Endothelial cell of hepatic sinusoid (primary cell): ENCODE measurements at regions not wholly inside any gene's neighbourhood (a gene's known extent, or its start where the extent isn't known, plus 50 kb on each side); places are given as distances from the start of the nearest gene placed in this dataset.

Source experiments
- in situ Hi-C: cut with HindIII; loops from 2 replicates; pipeline ENCODE4 v1.10.0; 2017; ENCODE audit warnings: low sequenced_read_pairs

- in situ Hi-C loops: no loop called here
These were observed 174.8 kb downstream of the IBTK start for GRCh38 chr6:82072751-82073150.

- in situ Hi-C loops: no loop called here
These were observed 175.4 kb downstream of the IBTK start for GRCh38 chr6:82072121-82072521.

DNA sequence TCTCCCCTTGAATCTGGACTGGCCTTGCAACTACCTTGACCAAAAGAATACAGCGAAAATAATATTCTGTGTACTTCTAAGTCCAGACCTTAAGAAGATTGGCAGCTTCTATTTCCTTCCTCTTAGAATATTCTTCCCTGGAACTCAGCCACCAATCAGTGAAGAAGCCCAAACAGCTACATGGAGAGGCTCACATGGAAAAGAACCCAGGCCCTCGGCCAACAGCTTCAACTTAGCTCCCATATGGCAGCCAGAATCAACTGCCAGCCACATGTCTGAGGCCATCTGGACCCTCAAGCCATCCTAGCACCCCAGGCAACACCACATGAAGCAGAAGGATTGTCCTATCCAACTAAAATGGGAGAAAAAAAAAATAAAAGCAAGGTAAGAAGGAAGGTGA, 178.8 kb downstream of the IBTK start:
- in situ Hi-C loops: no loop called here

GRCh38 chr6:82066991-82067411, 180.5 kb downstream of the IBTK start:
- in situ Hi-C loops: no loop called here

- in situ Hi-C loops: no loop called here
These were observed 181.3 kb downstream of the IBTK start for GRCh38 chr6:82066196-82066595.

DNA sequence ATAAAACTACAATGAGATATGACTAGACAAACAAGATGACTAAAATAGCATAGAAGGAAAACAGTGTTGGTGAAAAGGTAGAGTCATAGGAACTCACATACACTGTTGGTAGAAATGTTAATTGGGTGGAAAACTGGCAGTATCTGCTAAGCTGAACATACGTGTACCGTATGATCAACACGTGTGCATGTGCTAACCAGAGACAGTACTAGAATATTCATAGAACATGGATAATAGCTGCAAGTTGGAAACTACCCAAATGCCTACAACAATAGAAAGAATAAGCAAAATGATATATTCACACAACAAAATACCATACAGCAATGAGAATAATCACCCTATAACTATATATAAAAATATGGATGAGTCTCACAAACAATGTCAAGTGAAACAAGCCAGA, 184.0 kb downstream of the IBTK start:
- in situ Hi-C loops: no loop called here

DNA sequence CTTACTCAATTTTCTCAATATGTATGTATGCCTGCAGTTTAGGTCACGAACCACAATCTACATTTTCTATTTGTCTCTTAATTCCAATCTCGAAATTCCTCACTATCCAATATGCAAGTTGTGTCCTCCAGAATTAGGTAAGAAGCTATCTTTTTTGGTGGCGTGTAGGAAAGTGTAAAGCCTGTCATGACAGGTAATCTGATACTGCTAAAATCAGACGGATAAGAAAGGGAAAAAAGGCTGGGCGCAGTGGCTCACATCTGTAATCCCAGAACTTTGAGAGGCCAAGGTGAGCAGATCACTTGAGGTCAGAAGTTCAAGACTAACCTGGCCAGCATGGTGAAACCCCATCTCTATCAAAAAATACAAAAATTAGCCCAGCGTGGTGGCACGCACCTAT, 185.3 kb downstream of the IBTK start:
- in situ Hi-C loops: no loop called here

- in situ Hi-C loops: no loop called here
These were observed 189.5 kb downstream of the IBTK start for GRCh38 chr6:82057846-82058554.

- in situ Hi-C loops: no loop called here
These were observed 191.0 kb downstream of the IBTK start for GRCh38 chr6:82056567-82056966.

DNA sequence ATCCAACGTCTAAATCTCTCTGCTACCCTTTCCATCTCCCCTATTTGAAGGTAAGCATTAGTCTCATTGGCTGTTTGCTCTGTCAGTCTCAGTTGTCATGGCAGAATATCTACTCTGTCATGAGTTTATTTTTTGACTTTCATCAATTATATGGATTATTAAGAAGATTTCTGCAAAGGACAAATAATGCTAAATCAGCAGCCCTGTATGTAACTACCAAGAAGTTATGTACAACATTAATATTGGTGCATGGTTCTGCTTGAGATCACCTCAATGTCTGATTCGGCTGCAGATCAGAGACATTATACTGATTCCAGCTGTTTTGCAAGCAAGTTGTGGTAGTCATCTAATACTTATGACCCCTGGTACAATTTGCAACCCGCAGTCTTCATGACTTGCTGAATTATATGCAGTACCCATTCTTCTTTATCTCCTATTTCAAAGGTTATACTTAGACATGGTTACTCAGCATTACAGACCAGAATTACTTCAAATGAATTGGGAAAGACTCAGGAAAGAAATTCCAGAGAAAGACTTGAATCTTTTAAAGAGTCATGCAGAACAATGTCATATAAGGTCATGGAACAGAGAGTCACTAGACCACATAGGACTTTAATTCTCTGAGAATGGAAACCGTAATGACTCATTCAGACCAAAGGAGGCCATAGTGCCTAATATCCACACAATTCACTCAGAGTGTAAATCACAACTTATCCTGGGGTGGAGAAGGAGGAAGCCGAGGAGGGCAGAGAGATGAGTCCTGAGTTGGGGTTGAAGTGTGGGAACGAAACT, 201.4 kb downstream of the IBTK start:
- in situ Hi-C loops: no loop called here

GRCh38 chr6:82040405-82041221, 206.9 kb downstream of the IBTK start:
- in situ Hi-C loops: no loop called here

DNA sequence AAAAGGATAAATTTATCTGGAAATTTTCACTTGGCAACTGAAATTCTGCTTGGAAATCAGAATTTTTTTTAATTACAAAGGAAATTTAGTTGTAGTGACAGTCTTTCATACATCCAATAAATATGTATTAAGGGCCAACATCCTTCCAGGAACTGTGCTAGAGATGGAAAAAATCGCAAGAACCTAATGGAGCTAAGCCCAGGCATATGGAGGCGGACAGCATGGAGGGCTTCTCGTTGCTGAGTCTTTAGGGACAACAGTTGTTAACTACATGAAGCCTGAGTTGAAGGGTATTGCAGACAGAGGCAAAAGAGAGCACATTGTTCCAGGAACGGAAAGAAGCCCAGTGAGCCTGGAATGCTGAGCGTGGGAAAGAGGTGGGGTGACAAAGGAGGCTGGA, 208.9 kb downstream of the IBTK start:
- in situ Hi-C loops: no loop called here

GRCh38 chr6:82035526-82035925, 212.0 kb downstream of the IBTK start:
- in situ Hi-C loops: no loop called here

- in situ Hi-C loops: no loop called here
These were observed 213.8 kb downstream of the IBTK start for GRCh38 chr6:82033631-82034211.

DNA sequence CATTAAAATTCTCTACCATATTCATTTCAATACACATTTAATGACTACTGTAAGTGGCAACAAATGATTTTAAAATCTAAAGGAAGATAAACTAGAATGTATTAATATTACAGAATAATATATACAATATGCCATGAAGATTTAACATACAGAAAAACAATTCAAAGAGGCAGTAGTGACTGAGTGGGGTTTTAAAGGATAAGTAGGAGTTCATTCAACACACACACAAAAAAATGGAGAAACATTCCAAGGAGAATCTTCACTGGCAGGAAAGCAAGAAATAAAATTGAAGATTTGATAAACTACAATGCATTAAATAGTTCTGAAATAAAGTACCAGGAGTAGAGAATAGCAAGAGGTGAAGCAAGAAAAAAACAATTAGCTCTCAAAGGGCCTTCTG, 215.1 kb downstream of the IBTK start:
- in situ Hi-C loops: no loop called here

GRCh38 chr6:82030761-82031503, 216.6 kb downstream of the IBTK start:
- in situ Hi-C loops: no loop called here

- in situ Hi-C loops: no loop called here
These were observed 217.2 kb downstream of the IBTK start for GRCh38 chr6:82030301-82030700.

DNA sequence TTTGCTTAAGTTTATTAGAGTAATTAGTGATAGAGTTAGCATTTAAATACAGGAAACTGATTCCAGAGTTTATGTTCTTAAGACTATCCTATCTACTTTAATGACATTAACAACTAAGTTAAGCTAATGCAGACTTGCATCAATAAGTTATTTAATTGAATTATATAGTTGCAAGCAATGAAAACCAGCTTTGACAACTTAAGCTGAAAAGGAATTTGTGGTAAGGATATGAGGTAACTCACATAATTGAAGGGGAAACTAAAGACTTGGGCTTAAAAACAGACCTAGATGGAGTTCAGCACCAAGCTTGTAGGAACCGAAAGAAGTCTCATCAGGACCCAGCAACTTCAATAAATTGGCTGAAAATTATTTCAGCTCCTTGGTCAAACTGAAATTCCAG, 222.3 kb downstream of the IBTK start:
- in situ Hi-C loops: no loop called here

DNA sequence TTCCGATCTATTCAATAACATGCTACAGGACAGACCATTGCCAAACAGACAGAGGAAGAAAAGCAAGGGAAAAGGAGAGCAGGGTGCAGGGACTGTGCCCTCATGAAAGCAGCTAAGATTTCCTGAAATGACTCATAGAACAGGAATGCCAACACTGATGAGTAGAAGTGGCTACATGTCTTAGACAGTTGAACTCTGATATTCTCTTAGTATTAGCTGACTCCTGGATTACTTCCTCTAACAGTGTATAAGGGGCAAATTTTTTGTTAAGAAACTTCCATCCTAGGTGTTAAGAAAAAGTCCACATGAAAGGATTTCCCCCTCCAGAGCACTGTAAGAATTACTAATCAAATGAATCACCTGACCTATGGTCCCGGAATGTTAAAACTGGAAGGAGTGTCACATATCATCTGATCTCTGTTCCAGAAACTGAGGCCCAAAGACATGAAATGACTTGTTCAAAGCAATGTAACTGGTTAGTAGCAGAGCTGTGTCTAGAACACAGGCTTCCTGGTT, 224.9 kb downstream of the IBTK start:
- in situ Hi-C loops: no loop called here

DNA sequence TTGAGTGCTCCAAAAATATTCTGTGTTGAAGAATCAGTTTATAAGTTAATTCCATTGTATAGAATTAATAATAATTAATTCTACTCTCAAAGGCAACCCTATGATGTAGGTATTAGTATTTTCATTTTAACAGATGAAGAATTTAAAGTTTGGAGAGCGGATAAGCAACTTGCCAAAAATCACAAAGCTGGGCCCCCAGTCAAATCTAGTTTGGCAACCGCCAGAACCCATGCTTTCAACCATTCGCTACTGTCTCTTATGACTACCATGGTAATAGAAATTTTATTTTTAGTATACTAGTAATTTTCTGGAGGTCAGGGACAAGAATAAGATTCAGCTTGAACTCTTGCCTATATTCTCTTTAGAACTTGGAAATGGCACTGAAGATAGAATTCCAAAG, 229.8 kb downstream of the IBTK start:
- in situ Hi-C loops: no loop called here
